ENCODE measurements at regions not wholly inside any gene's neighbourhood (a gene's known extent, or its start where the extent isn't known, plus 50 kb on each side); places are given as distances from the start of the nearest gene placed in this dataset.

- Histone ChIP-seq H3K9me3 (ENCODE audit: low read length) (no peaks in the 10 kb centered on the region), H3K4me3 (ENCODE audit: low read length) (no peak overlapping the region), H3K79me2 (replicated peaks; ENCODE audit: insufficient read depth, low read length) (no peaks in the 10 kb centered on the region), H3F3A (ENCODE audit: insufficient read depth, low read length, poor library complexity, severe bottlenecking) (no peaks in the 10 kb centered on the region), H3K36me3 (ENCODE audit: insufficient read depth, low read length) (no peaks in the 10 kb centered on the region), H3K27ac (ENCODE audit: low read length) (no peak overlapping the region), H2AFZ (ENCODE audit: low read depth, low read length) (no peak overlapping the region), H3K9ac (ENCODE audit: low read length) (no peak overlapping the region), H4K20me1 (ENCODE audit: insufficient read depth) (no peaks in the 10 kb centered on the region), H3K4me2 (ENCODE audit: low read length) (no peak overlapping the region), H3K9me2 (ENCODE audit: insufficient read depth, low read length) (no peaks in the 10 kb centered on the region), H3K27me3 (ENCODE audit: insufficient read depth, low read depth, low read length) (no peaks in the 10 kb centered on the region)
- TF ChIP-seq POLR2AphosphoS5 (IDR thresholded peaks at IDR 0.05) (no peak), MXI1 (conservative IDR thresholded peaks at IDR 0.05; ENCODE audit: poor library complexity, severe bottlenecking) (no peak), TAF1 (IDR thresholded peaks at IDR 0.05; ENCODE audit: low read depth) (no peak), RAD21 (conservative IDR thresholded peaks at IDR 0.05) (no peak), EP300 (conservative IDR thresholded peaks at IDR 0.05; ENCODE audit: poor library complexity, severe bottlenecking) (no peak), REST (IDR thresholded peaks at IDR 0.05; ENCODE audit: borderline replicate concordance) (no peak), CTCF (IDR thresholded peaks at IDR 0.05; ENCODE audit: poor library complexity, severe bottlenecking) (no peak)
Observed at GRCh38 chr9:89869793-89870580, 265.2 kb downstream of the GADD45G start.

GRCh38 chr9:89871871-89872331 is 267.1 kb downstream of the GADD45G start:
- no peaks in the 10 kb centered on the region for H3K9me2 ChIP-seq (ENCODE audit: insufficient read depth, low read length)
- H3K4me2 ChIP-seq (ENCODE audit: low read length), result no peak overlapping the region
- H4K20me1 ChIP-seq (ENCODE audit: insufficient read depth), result no peaks in the 10 kb centered on the region
- no peak for TF ChIP-seq CTCF (IDR thresholded peaks at IDR 0.05; ENCODE audit: poor library complexity, severe bottlenecking)
- TF ChIP-seq TAF1 (IDR thresholded peaks at IDR 0.05; ENCODE audit: low read depth), result no peak
- TF ChIP-seq MXI1 (conservative IDR thresholded peaks at IDR 0.05; ENCODE audit: poor library complexity, severe bottlenecking), result no peak
- no peak for TF ChIP-seq RAD21 (conservative IDR thresholded peaks at IDR 0.05)
- no peak for TF ChIP-seq POLR2AphosphoS5 (IDR thresholded peaks at IDR 0.05)
- TF ChIP-seq EP300 (conservative IDR thresholded peaks at IDR 0.05; ENCODE audit: poor library complexity, severe bottlenecking), result no peak
- TF ChIP-seq SMC3 (conservative IDR thresholded peaks at IDR 0.05; ENCODE audit: poor library complexity), result no peak
- no peak for TF ChIP-seq EZH2 (IDR thresholded peaks at IDR 0.05; ENCODE audit: borderline replicate concordance, insufficient read depth, low read length, poor library complexity, severe bottlenecking)
- TF ChIP-seq REST (IDR thresholded peaks at IDR 0.05; ENCODE audit: borderline replicate concordance), result no peak
- H3K9me3 ChIP-seq (ENCODE audit: low read length), result no peaks in the 10 kb centered on the region
- H3K36me3 ChIP-seq (ENCODE audit: insufficient read depth, low read length), result no peaks in the 10 kb centered on the region
- H3K9ac ChIP-seq (ENCODE audit: low read length), result no peak overlapping the region
- H3K4me3 ChIP-seq (ENCODE audit: low read length), result no peak overlapping the region
- no peaks in the 10 kb centered on the region for H3F3A ChIP-seq (ENCODE audit: insufficient read depth, low read length, poor library complexity, severe bottlenecking)
- no peak overlapping the region for H3K27ac ChIP-seq (ENCODE audit: low read length)
- no peaks in the 10 kb centered on the region for H3K27me3 ChIP-seq (ENCODE audit: insufficient read depth, low read depth, low read length)
- H3K79me2 ChIP-seq (replicated peaks; ENCODE audit: insufficient read depth, low read length), result no peaks in the 10 kb centered on the region
- H2AFZ ChIP-seq (ENCODE audit: low read depth, low read length), result no peak overlapping the region
